GM13977 (cell line): ENCODE measurements at regions not wholly inside any gene's neighbourhood (a gene's known extent, or its start where the extent isn't known, plus 50 kb on each side); places are given as distances from the start of the nearest gene placed in this dataset.

ENCODE experiments used
- DNase-seq: peaks from one replicate; pipeline ENCODE4 v3.0.0; 2012; ENCODE audit warnings: low spot score
- in situ Hi-C: fragments of 300-500 bp; cut with MboI; formaldehyde crosslinking; loops from one replicate; pipeline ENCODE4 v1.12.0; 2022; ENCODE audit warnings: low sequenced_read_pairs, low pct_unique_long_range_greater_than_20kb, mixed read lengths, inconsistent platforms; ENCODE audit not compliant: unreplicated experiment
- TF ChIP-seq, protein P1 (sequence below): IDR thresholded peaks from 2 replicates; pipeline ENCODE4 v1.5.1; 2012; ENCODE audit warnings: mild to moderate bottlenecking, control low read depth; ENCODE audit not compliant: insufficient read depth; ENCODE audit errors: extremely low read depth, missing control alignments

DNA sequence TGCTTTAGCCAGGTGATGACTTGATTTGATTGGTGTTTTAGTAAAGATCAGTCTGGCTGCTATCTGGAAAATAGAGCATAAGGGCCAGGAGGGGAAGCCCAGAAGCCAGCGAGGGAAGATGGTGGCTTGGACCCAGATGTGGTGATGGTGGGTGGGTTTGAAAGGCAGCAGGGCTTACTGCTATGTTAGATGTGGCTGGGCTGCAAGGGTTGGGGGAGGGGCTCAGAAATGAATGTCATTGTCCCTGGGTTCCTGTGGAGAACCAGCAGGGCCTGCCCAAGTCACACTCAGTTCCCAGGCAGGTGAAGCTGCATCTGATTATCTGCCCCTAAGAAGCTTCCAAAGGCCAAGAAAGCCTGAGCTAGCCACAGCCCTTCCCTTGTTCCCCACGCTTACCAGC is 71.7 kb upstream of the BRD7 start:
- in situ Hi-C loops = no loop called here
- no peak for DNase-seq
- TF ChIP-seq, protein P1, sequence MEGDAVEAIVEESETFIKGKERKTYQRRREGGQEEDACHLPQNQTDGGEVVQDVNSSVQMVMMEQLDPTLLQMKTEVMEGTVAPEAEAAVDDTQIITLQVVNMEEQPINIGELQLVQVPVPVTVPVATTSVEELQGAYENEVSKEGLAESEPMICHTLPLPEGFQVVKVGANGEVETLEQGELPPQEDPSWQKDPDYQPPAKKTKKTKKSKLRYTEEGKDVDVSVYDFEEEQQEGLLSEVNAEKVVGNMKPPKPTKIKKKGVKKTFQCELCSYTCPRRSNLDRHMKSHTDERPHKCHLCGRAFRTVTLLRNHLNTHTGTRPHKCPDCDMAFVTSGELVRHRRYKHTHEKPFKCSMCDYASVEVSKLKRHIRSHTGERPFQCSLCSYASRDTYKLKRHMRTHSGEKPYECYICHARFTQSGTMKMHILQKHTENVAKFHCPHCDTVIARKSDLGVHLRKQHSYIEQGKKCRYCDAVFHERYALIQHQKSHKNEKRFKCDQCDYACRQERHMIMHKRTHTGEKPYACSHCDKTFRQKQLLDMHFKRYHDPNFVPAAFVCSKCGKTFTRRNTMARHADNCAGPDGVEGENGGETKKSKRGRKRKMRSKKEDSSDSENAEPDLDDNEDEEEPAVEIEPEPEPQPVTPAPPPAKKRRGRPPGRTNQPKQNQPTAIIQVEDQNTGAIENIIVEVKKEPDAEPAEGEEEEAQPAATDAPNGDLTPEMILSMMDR = no peak

DNA sequence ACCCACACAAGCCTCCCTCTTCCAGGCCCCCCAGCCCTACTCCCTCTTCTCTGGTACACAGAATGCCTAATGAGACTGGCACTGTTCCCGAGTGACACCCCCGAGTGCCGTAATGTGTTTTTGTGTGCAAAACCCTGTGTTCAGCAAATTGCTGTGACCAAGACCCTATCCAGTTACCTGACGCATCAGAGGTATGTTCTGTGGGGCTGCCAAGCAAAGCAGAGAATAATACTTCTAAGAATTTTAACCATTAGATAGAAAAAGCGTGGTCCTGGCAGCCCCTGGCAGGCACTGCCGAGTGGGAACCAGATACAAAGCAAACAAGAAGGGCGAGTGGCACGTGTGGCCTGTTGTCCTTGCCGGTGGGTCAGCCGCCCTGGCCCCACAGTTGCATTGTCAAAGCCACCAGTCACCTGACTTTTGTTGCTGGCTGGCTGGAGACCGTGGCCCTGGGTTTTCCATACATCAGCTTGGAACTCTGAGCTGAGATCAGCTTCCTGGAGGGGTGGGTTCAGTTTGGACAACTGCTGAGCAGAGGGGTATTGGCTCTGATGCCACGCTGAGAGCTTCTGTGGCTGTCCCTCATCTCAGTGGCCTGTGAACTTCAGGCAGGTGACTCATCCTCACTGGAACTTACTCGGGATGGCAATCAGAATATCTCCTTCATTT is 69.1 kb upstream of the BRD7 start:
- in situ Hi-C loops = no loop called here
- DNase-seq = no peak
- TF ChIP-seq, protein P1 = no peak

DNA sequence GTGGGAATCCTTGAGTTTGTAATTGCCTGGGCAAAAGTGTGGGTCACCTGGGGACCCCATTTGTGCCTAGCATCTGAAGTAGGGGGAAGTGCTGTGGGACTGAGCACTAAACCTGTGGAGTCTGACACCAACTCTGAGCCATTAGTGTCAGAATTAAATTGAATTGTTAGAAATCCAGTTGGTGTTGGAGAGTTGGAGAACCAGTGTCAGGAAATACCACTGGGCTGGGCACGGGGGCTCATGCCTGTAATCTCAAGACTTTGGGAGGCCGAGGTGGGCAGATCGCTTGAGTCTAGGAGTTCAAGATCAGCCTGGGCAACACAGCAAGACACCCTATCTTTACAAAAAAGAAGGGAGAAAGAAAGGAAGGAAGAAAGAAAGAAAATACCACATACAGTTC is 67.5 kb upstream of the BRD7 start:
- TF ChIP-seq, protein P1 = no peak
- DNase-seq = no peak
- in situ Hi-C loops = no loop called here

DNA sequence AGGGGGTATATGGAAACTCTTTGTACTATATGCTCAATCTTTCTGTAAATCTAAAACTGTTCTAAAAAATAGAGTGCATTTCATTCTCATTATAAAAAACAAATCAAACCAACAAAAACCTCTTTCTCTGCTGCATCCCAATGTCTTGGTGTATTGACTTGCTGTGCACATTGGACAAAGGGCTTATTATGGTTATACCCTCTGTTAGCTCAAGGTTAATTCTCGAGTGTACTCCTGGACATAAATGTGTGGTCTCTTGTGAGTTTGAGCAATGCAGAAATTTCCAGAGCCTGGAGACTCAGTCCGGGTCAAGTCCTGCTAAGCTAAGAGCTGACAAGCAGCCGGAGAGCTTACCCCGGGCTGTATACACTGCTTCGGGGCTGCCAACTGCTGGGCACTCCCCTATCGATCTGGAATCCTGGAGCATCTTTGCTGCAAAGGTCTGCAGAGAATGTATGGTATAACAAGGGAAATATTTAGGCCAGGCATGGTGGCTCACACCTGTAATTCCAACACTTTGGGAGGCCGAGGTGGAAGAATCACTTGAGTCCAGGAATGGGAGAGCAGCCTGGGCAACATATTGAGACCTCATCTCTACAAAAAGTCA is 66.2 kb upstream of the BRD7 start:
- in situ Hi-C loops = no loop called here
- no peak for DNase-seq
- TF ChIP-seq, protein P1 = no peak

DNA sequence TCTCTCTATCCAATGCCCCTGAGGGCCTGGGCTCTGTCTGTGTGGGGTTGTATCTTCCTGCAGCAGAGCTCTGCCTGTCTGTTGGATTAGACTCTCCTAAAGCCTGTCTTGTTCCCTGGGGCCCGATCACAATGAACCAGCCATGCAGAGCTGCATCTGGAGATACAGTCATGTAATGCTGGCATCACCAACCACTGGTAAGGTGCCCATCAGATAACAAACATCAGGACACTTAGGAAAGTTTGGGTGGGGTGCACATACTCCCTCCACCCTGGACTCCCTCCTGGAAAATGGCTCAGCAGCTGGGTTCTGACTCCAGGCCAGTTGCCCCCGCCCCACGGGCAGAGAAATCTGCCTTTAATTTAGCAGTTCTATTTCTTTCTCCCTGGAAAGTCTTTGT is 61.3 kb upstream of the BRD7 start:
- TF ChIP-seq, protein P1 = no peak
- in situ Hi-C loops = no loop called here
- DNase-seq = no peak

DNA sequence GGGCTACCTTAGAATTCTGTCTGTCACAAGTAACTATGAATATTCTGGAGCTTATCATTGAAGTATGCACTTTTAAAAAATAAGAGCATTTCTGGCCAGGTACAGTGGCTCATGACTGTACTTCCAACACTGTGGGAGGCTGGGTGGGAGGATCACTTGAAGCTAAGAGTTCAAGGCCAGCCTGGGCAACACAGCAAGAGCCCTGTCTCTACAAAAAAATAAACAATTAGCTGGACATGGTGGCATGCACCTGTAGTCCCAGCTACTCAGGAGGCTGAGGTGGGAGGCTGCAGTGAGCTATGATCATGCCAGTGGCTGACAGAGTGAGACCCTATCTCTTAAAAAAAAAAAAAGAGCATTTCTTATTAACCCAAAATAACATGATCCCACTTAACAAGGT is 60.0 kb upstream of the BRD7 start:
- TF ChIP-seq, protein P1 = no peak
- in situ Hi-C loops = no loop called here
- no peak for DNase-seq

DNA sequence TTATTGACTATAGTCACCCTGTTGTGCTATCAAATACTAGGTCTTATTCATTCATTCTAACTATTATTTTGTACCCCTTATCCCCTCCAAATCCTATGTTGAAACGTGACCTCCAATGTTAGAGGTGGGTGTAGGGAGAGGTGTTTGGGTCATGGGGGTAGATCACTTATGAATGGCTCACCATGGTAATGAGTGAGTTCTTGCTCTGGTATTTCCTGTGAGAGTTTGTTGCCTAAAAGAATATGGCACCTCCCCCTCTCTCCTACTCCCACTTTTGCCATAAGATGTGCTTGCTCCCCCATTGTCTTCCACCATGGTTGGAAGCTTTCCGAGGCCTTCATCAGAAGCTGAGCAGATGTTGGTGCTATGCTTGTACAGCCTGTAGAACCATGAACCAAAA is 59.3 kb upstream of the BRD7 start:
- TF ChIP-seq, protein P1 = no peak
- in situ Hi-C loops = no loop called here
- no peak for DNase-seq
